SK-N-SH (cell line): ENCODE measurements at regions not wholly inside any gene's neighbourhood (a gene's known extent, or its start where the extent isn't known, plus 50 kb on each side); places are given as distances from the start of the nearest gene placed in this dataset.

Experiments used
- CTCF ChIA-PET: fragments of 300-600, 350-600 bp; formaldehyde crosslinking; extraction: SDS; loops from one replicate; lab custom pipeline; 2021; lab: Yijun Ruan, JAX
- POLR2A ChIA-PET: fragments of 350-600 bp; sonication (Branson Sonifier 250); formaldehyde crosslinking; extraction: SDS; loops from one replicate; lab custom pipeline; 2020; ENCODE audit warnings: antibody characterized with exemption, inconsistent platforms; lab: Yijun Ruan, JAX
- DNase-seq: peaks from one replicate; pipeline ENCODE4 v3.0.0; 2012
- H2AFZ ChIP-seq: fragments of 200-600 bp; sonication (generic); 2 replicates; pipeline ENCODE4 v1.8.1; 2016; ENCODE audit warnings: antibody characterized with exemption, mild to moderate bottlenecking, low read depth
- H3F3A ChIP-seq: fragments of 200-600 bp; sonication (generic); replicated peaks from 2 replicates; pipeline ENCODE3; 2016; ENCODE audit warnings: antibody characterized with exemption, mild to moderate bottlenecking; ENCODE audit not compliant: insufficient read depth
- H3K27ac ChIP-seq, 2 experiments: fragments of 200-500 bp in 1 of 2; fragments of 200-600 bp in 1 of 2; sonication (Bioruptor generic) in 1 of 2; sonication (generic), shearing (Covaris generic) in 1 of 2; 2 replicates each; pipeline versions ENCODE4 v1.5.1 to v1.6.1; 2014 to 2016; ENCODE audit warnings: low read depth in 2 of 2, inconsistent platforms in 1 of 2, low read length in 1 of 2, mild to moderate bottlenecking in 1 of 2, mixed read lengths in 1 of 2
- H3K27me3 ChIP-seq: fragments of 200-600 bp; sonication (generic), shearing (Covaris generic); 2 replicates; pipeline ENCODE4 v1.6.1; 2016; ENCODE audit warnings: mixed run types; ENCODE audit not compliant: insufficient read depth
- H3K36me3 ChIP-seq, 2 experiments: fragments of 200-500 bp in 1 of 2; fragments of 200-600 bp in 1 of 2; sonication (Bioruptor generic) in 1 of 2; sonication (generic) in 1 of 2; replicated peaks in 1 of 2; 2 replicates each; pipeline versions ENCODE3 to v1.5.1; 2014 to 2016; ENCODE audit warnings: low read length in 1 of 2, mild to moderate bottlenecking in 1 of 2; ENCODE audit not compliant: insufficient read depth in 2 of 2, control insufficient read depth in 1 of 2
- H3K4me1 ChIP-seq, 2 experiments: fragments of 200-500 bp in 1 of 2; fragments of 200-600 bp in 1 of 2; sonication (Bioruptor generic) in 1 of 2; sonication (generic), shearing (Covaris generic) in 1 of 2; 2 replicates each; pipeline versions ENCODE4 v1.5.1 to v1.6.1; 2014 to 2016; ENCODE audit warnings: low read depth in 1 of 2, low read length in 1 of 2, mixed run types in 1 of 2; ENCODE audit not compliant: insufficient read depth in 2 of 2, control insufficient read depth in 1 of 2
- H3K4me2 ChIP-seq: fragments of 200-600 bp; sonication (generic), shearing (Covaris generic); 2 replicates; pipeline ENCODE4 v1.6.1; 2017; ENCODE audit warnings: mixed run types
- H3K4me3 ChIP-seq, 2 experiments: fragments of 200-500 bp in 1 of 2; fragments of 200-600 bp in 1 of 2; sonication (Bioruptor generic) in 1 of 2; sonication (generic), shearing (Covaris generic) in 1 of 2; 2 replicates each; pipeline versions ENCODE4 v1.5.1 to v1.8.1; 2014 to 2016; ENCODE audit warnings: low read depth in 2 of 2, inconsistent platforms in 1 of 2, low read length in 1 of 2, mild to moderate bottlenecking in 1 of 2, mixed read lengths in 1 of 2, moderate library complexity in 1 of 2
- H3K79me2 ChIP-seq: fragments of 200-600 bp; sonication (generic); 2 replicates; pipeline ENCODE4 v1.8.1; 2017; ENCODE audit warnings: mild to moderate bottlenecking; ENCODE audit not compliant: insufficient read depth
- H3K9ac ChIP-seq: fragments of 200-600 bp; sonication (generic); 2 replicates; pipeline ENCODE4 v1.6.1; 2017; ENCODE audit warnings: mixed run types
- H3K9me2 ChIP-seq: fragments of 200-600 bp; sonication (generic); 2 replicates; pipeline ENCODE4 v1.6.1; 2017; ENCODE audit warnings: mixed run types
- H3K9me3 ChIP-seq: fragments of 200-600 bp; sonication (generic); 2 replicates; pipeline ENCODE4 v1.6.1; 2017; ENCODE audit warnings: mixed run types, mild to moderate bottlenecking, moderate library complexity
- H4K20me1 ChIP-seq: fragments of 200-600 bp; sonication (generic); 2 replicates; pipeline ENCODE4 v1.6.1; 2017; ENCODE audit warnings: mild to moderate bottlenecking, mixed run types; ENCODE audit not compliant: insufficient read depth
- CHD2 ChIP-seq: fragments of 150-350 bp; IDR thresholded peaks from 2 replicates; pipeline ENCODE4 v1.6.1; 2018; ENCODE audit warnings: low read length; ENCODE audit not compliant: partially characterized antibody
- ELF1 ChIP-seq: IDR thresholded peaks from 2 replicates; pipeline ENCODE4 v1.4.0; 2012
- FOXJ3 ChIP-seq: sonication (generic); formaldehyde crosslinking; IDR thresholded peaks from 2 replicates; pipeline ENCODE4 v1.5.1; 2020; ENCODE audit warnings: mild to moderate bottlenecking, missing genetic modification reagents
- GABPA ChIP-seq: IDR thresholded peaks from 2 replicates; pipeline ENCODE4 v1.4.0; 2012; ENCODE audit warnings: low read depth, mild to moderate bottlenecking
- IRF3 ChIP-seq: fragments of 150-350 bp; IDR thresholded peaks from 2 replicates; pipeline ENCODE4 v1.6.1; 2016; ENCODE audit warnings: mild to moderate bottlenecking, low read depth, low read length
- MAX ChIP-seq: IDR thresholded peaks from 2 replicates; pipeline ENCODE4 v1.4.0; 2012; ENCODE audit warnings: low read depth
- NFIC ChIP-seq: IDR thresholded peaks from 2 replicates; pipeline ENCODE4 v1.4.0; 2012; ENCODE audit warnings: borderline replicate concordance
- PBX3 ChIP-seq: IDR thresholded peaks from 2 replicates; pipeline ENCODE4; 2012
- RCOR1 ChIP-seq: fragments of 150-350 bp; IDR thresholded peaks from 2 replicates; pipeline ENCODE4 v1.6.1; 2017; ENCODE audit warnings: antibody characterized with exemption, low read length
- SIN3A ChIP-seq: IDR thresholded peaks from 2 replicates; pipeline ENCODE4 v1.6.1; 2012; ENCODE audit warnings: low read depth, mild to moderate bottlenecking, low read length, moderate library complexity, borderline replicate concordance
- SMC3 ChIP-seq: IDR thresholded peaks from 2 replicates; pipeline ENCODE4 v1.6.1; 2012; ENCODE audit warnings: low read depth, low read length, improper control_type of control experiment
- TAF1 ChIP-seq: IDR thresholded peaks from 2 replicates; pipeline ENCODE4 v1.6.1; 2012; ENCODE audit warnings: low read depth, mild to moderate bottlenecking, low read length, moderate library complexity, borderline replicate concordance
- TEAD4 ChIP-seq: IDR thresholded peaks from 2 replicates; pipeline ENCODE4 v1.4.0; 2012; ENCODE audit warnings: mild to moderate bottlenecking, borderline replicate concordance; ENCODE audit not compliant: insufficient read depth
- USF1 ChIP-seq: IDR thresholded peaks from 2 replicates; pipeline ENCODE4 v1.4.0; 2012; ENCODE audit warnings: low read depth, borderline replicate concordance
- ZBTB33 ChIP-seq: IDR thresholded peaks from 2 replicates; pipeline ENCODE4 v1.4.0; 2012; ENCODE audit warnings: low read depth, borderline replicate concordance
- WGBS: methylation state at CpG from one replicate; pipeline ENCODE4 v1.1.6; 2017; ENCODE audit warnings: low lambda C conversion rate; 5-methylcytosine and 5-hydroxymethylcytosine counted together

GRCh38 chr3:124268355-124268754 is 276.4 kb upstream of the ROPN1 start:
- H3F3A ChIP-seq, result peaks cover 3% of the 10 kb centered on the region
- H3K9me2 ChIP-seq, result no peaks in the 10 kb centered on the region
- H3K4me3 ChIP-seq, result no peak overlapping the region
- ChIA-PET POLR2A (no interaction called here), CTCF (interaction anchor here (1.1 to 5.3 kb wide), 4 partner anchors 9 to 189 kb away, joined by 3 to 49 read pairs (median 4); no protein-coding TSS in a partner anchor)
- H3K36me3 ChIP-seq, result peaks cover 5 to 12% of the 10 kb centered on the region in 2 experiments
- no peak overlapping the region for H2AFZ ChIP-seq
- WGBS, result 71% methylated on average over 2 of the region's 2 CpGs
- H4K20me1 ChIP-seq, result no peaks in the 10 kb centered on the region
- no peaks in the 10 kb centered on the region for H3K9me3 ChIP-seq
- H3K27me3 ChIP-seq, result no peaks in the 10 kb centered on the region
- no peak overlapping the region for H3K9ac ChIP-seq
- no peaks in the 10 kb centered on the region for H3K79me2 ChIP-seq
- no peak for DNase-seq
- H3K4me1 ChIP-seq, result peaks cover 5 to 44% of the 10 kb centered on the region in 2 experiments; a peak in 2 of 4 replicates
- no peak for TF ChIP-seq ELF1
- TF ChIP-seq SMC3, result no peak
- TF ChIP-seq TAF1, result no peak
- TF ChIP-seq CHD2, result no peak
- TF ChIP-seq GABPA, result no peak
- no peak for TF ChIP-seq IRF3
- TF ChIP-seq SIN3A, result no peak
- no peak for TF ChIP-seq NFIC
- TF ChIP-seq FOXJ3 (CRISPR knock-in tag), result no peak
- no peak for TF ChIP-seq PBX3
- TF ChIP-seq USF1, result no peak
- TF ChIP-seq RCOR1, result no peak
- TF ChIP-seq MAX, result no peak
- TF ChIP-seq TEAD4, result no peak
- TF ChIP-seq ZBTB33, result no peak
- no peak overlapping the region for H3K4me2 ChIP-seq
- no peak overlapping the region; a peak in 1 of 4 replicates for H3K27ac ChIP-seq
